Neural cell (in vitro differentiated cells): ENCODE measurements at regions not wholly inside any gene's neighbourhood (a gene's known extent, or its start where the extent isn't known, plus 50 kb on each side); places are given as distances from the start of the nearest gene placed in this dataset.

Source experiments
- H2AFZ ChIP-seq: fragments of 200-600, 300-800 bp; sonication (generic), shearing (Covaris generic); 2 replicates; pipeline ENCODE4 v1.6.0; 2014; ENCODE audit warnings: low read depth, mild to moderate bottlenecking, antibody characterized with exemption, low read length, moderate library complexity
- H3F3A ChIP-seq: fragments of 200-600 bp; shearing (Covaris generic); 2 replicates; pipeline ENCODE4 v1.6.1; 2016; ENCODE audit warnings: mild to moderate bottlenecking, moderate library complexity, mixed read lengths, antibody characterized with exemption, low read length; ENCODE audit not compliant: insufficient read depth, poor library complexity, severe bottlenecking
- H3K27ac ChIP-seq: fragments of 200-600, 300-800 bp; sonication (generic), shearing (Covaris generic); 2 replicates; pipeline ENCODE4 v1.5.1; 2014; ENCODE audit warnings: mild to moderate bottlenecking, low read length, moderate library complexity
- H3K27me3 ChIP-seq: fragments of 300-800, 200-600 bp; sonication (generic), shearing (Covaris generic); 2 replicates; pipeline ENCODE4 v1.6.0; 2014; ENCODE audit warnings: mild to moderate bottlenecking, low read depth, low read length, moderate library complexity; ENCODE audit not compliant: insufficient read depth
- H3K36me3 ChIP-seq: fragments of 300-800, 200-600 bp; sonication (generic), shearing (Covaris generic); 2 replicates; pipeline ENCODE4 v1.5.1; 2014; ENCODE audit warnings: mild to moderate bottlenecking, antibody characterized with exemption, low read length, moderate library complexity; ENCODE audit not compliant: insufficient read depth
- H3K4me2 ChIP-seq: fragments of 300-800, 200-600 bp; sonication (generic), shearing (Covaris generic); 2 replicates; pipeline ENCODE4 v1.6.0; 2014; ENCODE audit warnings: mild to moderate bottlenecking, low read length
- H3K4me3 ChIP-seq: fragments of 300-800, 200-600 bp; sonication (generic), shearing (Covaris generic); 2 replicates; pipeline ENCODE4 v1.5.1; 2014; ENCODE audit warnings: mild to moderate bottlenecking, low read length, moderate library complexity
- H3K79me2 ChIP-seq: fragments of 200-600 bp; shearing (Covaris generic); replicated peaks from 2 replicates; pipeline ENCODE4 v1.6.0; 2014; ENCODE audit warnings: mild to moderate bottlenecking, low read length, moderate library complexity; ENCODE audit not compliant: insufficient read depth
- H3K9ac ChIP-seq: fragments of 300-800, 200-600 bp; sonication (generic), shearing (Covaris generic); 2 replicates; pipeline ENCODE4 v1.6.1; 2016; ENCODE audit warnings: mild to moderate bottlenecking, low read length, mixed read lengths
- H3K9me2 ChIP-seq: fragments of 200-600 bp; shearing (Covaris generic); 2 replicates; pipeline ENCODE4 v1.6.1; 2016; ENCODE audit warnings: mild to moderate bottlenecking, low read length, mixed read lengths; ENCODE audit not compliant: insufficient read depth
- H3K9me3 ChIP-seq: fragments of 200-600, 300-800 bp; sonication (generic), shearing (Covaris generic); 2 replicates; pipeline ENCODE4 v1.6.1; 2016; ENCODE audit warnings: mild to moderate bottlenecking, mixed run types, low read length, moderate library complexity, mixed read lengths
- H4K20me1 ChIP-seq: fragments of 200-600 bp; shearing (Covaris generic); 2 replicates; pipeline ENCODE4 v1.6.1; 2016; ENCODE audit warnings: mild to moderate bottlenecking, mixed run types; ENCODE audit not compliant: insufficient read depth
- CTCF ChIP-seq: fragments of 450-650 bp; IDR thresholded peaks from 2 replicates; pipeline ENCODE4 v1.5.1; 2014; ENCODE audit warnings: antibody characterized with exemption, mild to moderate bottlenecking, moderate library complexity; ENCODE audit not compliant: poor library complexity, severe bottlenecking
- EP300 ChIP-seq: fragments of 450-650 bp; conservative IDR thresholded peaks from 2 replicates; pipeline ENCODE4 v1.6.1; 2014; ENCODE audit warnings: antibody characterized with exemption, mild to moderate bottlenecking, moderate library complexity; ENCODE audit not compliant: poor library complexity, severe bottlenecking
- EZH2 ChIP-seq: fragments of 200-600, 300-800 bp; shearing (Covaris generic), sonication (generic); IDR thresholded peaks from 2 replicates; pipeline ENCODE4 v1.6.1; 2014; ENCODE audit warnings: antibody characterized with exemption, low read length, borderline replicate concordance, mild to moderate bottlenecking; ENCODE audit not compliant: insufficient read depth, poor library complexity, severe bottlenecking
- MXI1 ChIP-seq: fragments of 450-650 bp; conservative IDR thresholded peaks from 2 replicates; pipeline ENCODE4 v1.6.1; 2014; ENCODE audit warnings: antibody characterized with exemption, mild to moderate bottlenecking; ENCODE audit not compliant: poor library complexity, severe bottlenecking
- POLR2AphosphoS5 ChIP-seq: IDR thresholded peaks from 2 replicates; pipeline ENCODE4 v1.6.1; 2012
- SMC3 ChIP-seq: fragments of 450-650 bp; conservative IDR thresholded peaks from 2 replicates; pipeline ENCODE4 v1.6.1; 2014; ENCODE audit warnings: antibody characterized with exemption, mild to moderate bottlenecking, moderate library complexity; ENCODE audit not compliant: poor library complexity

- Histone ChIP-seq H3F3A (no peaks in the 10 kb centered on the region), H2AFZ (no peak overlapping the region), H3K4me2 (no peak overlapping the region), H4K20me1 (no peaks in the 10 kb centered on the region), H3K9me3 (no peaks in the 10 kb centered on the region), H3K27ac (no peak overlapping the region), H3K79me2 (no peaks in the 10 kb centered on the region), H3K9ac (no peak overlapping the region), H3K9me2 (no peaks in the 10 kb centered on the region), H3K27me3 (no peaks in the 10 kb centered on the region), H3K4me3 (no peak overlapping the region), H3K36me3 (no peaks in the 10 kb centered on the region)
- TF ChIP-seq MXI1 (no peak), EP300 (no peak), EZH2 (no peak)
Observed at GRCh38 chr4:16992566-16993225, 94.3 kb upstream of the LDB2 start.

- Histone ChIP-seq H2AFZ (no peak overlapping the region), H3K4me3 (no peak overlapping the region), H3F3A (no peaks in the 10 kb centered on the region), H3K36me3 (no peaks in the 10 kb centered on the region), H3K9me2 (no peaks in the 10 kb centered on the region), H3K27ac (no peak overlapping the region), H3K4me2 (no peak overlapping the region), H3K27me3 (no peaks in the 10 kb centered on the region), H3K9ac (no peak overlapping the region), H3K79me2 (no peaks in the 10 kb centered on the region), H3K9me3 (no peaks in the 10 kb centered on the region), H4K20me1 (no peaks in the 10 kb centered on the region)
- TF ChIP-seq POLR2AphosphoS5 (no peak), SMC3 (no peak)
Observed at GRCh38 chr4:16991450-16991849, 93.0 kb upstream of the LDB2 start.

- no peak overlapping the region for H3K9ac ChIP-seq
Observed at GRCh38 chr4:16989371-16989770, 90.9 kb upstream of the LDB2 start.

More at GRCh38 chr4:16989371-16989770, 90.9 kb upstream of the LDB2 start:
- Histone ChIP-seq H3K9me3 (no peaks in the 10 kb centered on the region), H3K36me3 (no peaks in the 10 kb centered on the region), H3K27ac (no peak overlapping the region), H2AFZ (no peak overlapping the region), H3K9me2 (no peaks in the 10 kb centered on the region), H3K4me3 (no peak overlapping the region), H4K20me1 (no peaks in the 10 kb centered on the region), H3K4me2 (no peak overlapping the region), H3K27me3 (no peaks in the 10 kb centered on the region), H3F3A (no peaks in the 10 kb centered on the region), H3K79me2 (no peaks in the 10 kb centered on the region)
- no peak for TF ChIP-seq CTCF
- TF ChIP-seq SMC3 = no peak
- no peak for TF ChIP-seq POLR2AphosphoS5
